ENCODE measurements at regions not wholly inside any gene's neighbourhood (a gene's known extent, or its start where the extent isn't known, plus 50 kb on each side); places are given as distances from the start of the nearest gene placed in this dataset.
"Not testable (repeated sequence)": the region's sequence is repeated elsewhere in the genome, so short reads cannot be mapped to it uniquely, and the experiment has no call there.

- POLR2A ChIA-PET = no interaction called here
- H3K9me3 Mint-ChIP-seq = peaks cover 0 to 14% (median 0%) of the 10 kb centered on the region in 9 donors
- no peaks in the 10 kb centered on the region for H3K4me1 Mint-ChIP-seq
- no peak overlapping the region for H3K27ac Mint-ChIP-seq
- DNase-seq (no peak), ATAC-seq (no peak)
- no peak overlapping the region for H3K4me3 Mint-ChIP-seq
- no peaks in the 10 kb centered on the region for H3K36me3 Mint-ChIP-seq
- no peaks in the 10 kb centered on the region for H3K27me3 Mint-ChIP-seq
Measured at GRCh38 chr3:145035682-145036081, 1064.1 kb downstream of the DIPK2A start.

- H3K27me3 Mint-ChIP-seq, H3K4me1 Mint-ChIP-seq, H3K4me3 Mint-ChIP-seq, H3K27ac Mint-ChIP-seq, POLR2A ChIA-PET, DNase-seq, ATAC-seq, H3K9me3 Mint-ChIP-seq, H3K36me3 Mint-ChIP-seq: not testable (repeated sequence)
Measured at GRCh38 chr3:145054055-145054454, 1082.4 kb downstream of the DIPK2A start.

- H3K27me3 Mint-ChIP-seq = no peaks in the 10 kb centered on the region
- peaks cover 0 to 7% (median 2%) of the 10 kb centered on the region in 9 donors for H3K9me3 Mint-ChIP-seq
- no peak overlapping the region for H3K27ac Mint-ChIP-seq
- POLR2A ChIA-PET = no interaction called here
- no peaks in the 10 kb centered on the region for H3K4me1 Mint-ChIP-seq
- DNase-seq (no peak), ATAC-seq (no peak)
- H3K4me3 Mint-ChIP-seq = no peak overlapping the region
- H3K36me3 Mint-ChIP-seq = no peaks in the 10 kb centered on the region
Measured at GRCh38 chr3:145055375-145056076, 1083.9 kb downstream of the DIPK2A start.

- Mint-ChIP-seq H3K27me3 (no peaks in the 10 kb centered on the region), H3K27ac (no peak overlapping the region), H3K9me3 (peaks cover 0 to 28% (median 11%) of the 10 kb centered on the region in 9 donors), H3K36me3 (peaks cover 0 to 6% (median 0%) of the 10 kb centered on the region in 3 donors), H3K4me1 (no peaks in the 10 kb centered on the region), H3K4me3 (no peak overlapping the region)
- DNase-seq = no peak
- no peak for ATAC-seq
- POLR2A ChIA-PET = no interaction called here
Measured at GRCh38 chr3:145058483-145058882, 1086.9 kb downstream of the DIPK2A start.

- peaks cover 0 to 34% (median 13%) of the 10 kb centered on the region in 9 donors for H3K9me3 Mint-ChIP-seq
- ATAC-seq = no peak
- POLR2A ChIA-PET = no interaction called here
Measured at GRCh38 chr3:145063616-145064015, 1092.0 kb downstream of the DIPK2A start.

GRCh38 chr3:145070795-145071194, 1090.2 kb downstream of the PLOD2 start:
- POLR2A ChIA-PET = no interaction called here
- DNase-seq (no peak), ATAC-seq (no peak)
- Mint-ChIP-seq H3K27ac (no peak overlapping the region), H3K27me3 (no peaks in the 10 kb centered on the region), H3K4me3 (no peak overlapping the region), H3K36me3 (no peaks in the 10 kb centered on the region), H3K4me1 (no peaks in the 10 kb centered on the region), H3K9me3 (peaks cover 0 to 6% (median 2%) of the 10 kb centered on the region in 9 donors)

More at GRCh38 chr3:145063616-145064015, 1092.0 kb downstream of the DIPK2A start:
- DNase-seq = no peak
- Mint-ChIP-seq H3K27ac (no peak overlapping the region), H3K4me1 (no peaks in the 10 kb centered on the region), H3K36me3 (peaks cover 0 to 12% (median 0%) of the 10 kb centered on the region in 3 donors), H3K4me3 (no peak overlapping the region), H3K27me3 (no peaks in the 10 kb centered on the region)

- no peaks in the 10 kb centered on the region for H3K36me3 Mint-ChIP-seq
- POLR2A ChIA-PET = no interaction called here
- no peaks in the 10 kb centered on the region for H3K27me3 Mint-ChIP-seq
- no peaks in the 10 kb centered on the region for H3K4me1 Mint-ChIP-seq
- no peak overlapping the region for H3K27ac Mint-ChIP-seq
- H3K9me3 Mint-ChIP-seq = peaks cover 0 to 5% (median 0%) of the 10 kb centered on the region in 9 donors
- no peak for DNase-seq
- no peak overlapping the region for H3K4me3 Mint-ChIP-seq
- ATAC-seq = no peak
Measured at GRCh38 chr3:145079436-145079835, 1081.5 kb downstream of the PLOD2 start.

- H3K4me1 Mint-ChIP-seq = peaks cover 0 to 2% (median 0%) of the 10 kb centered on the region in 4 donors
- peaks cover 0 to 4% (median 0%) of the 10 kb centered on the region in 5 donors for H3K27me3 Mint-ChIP-seq
- POLR2A ChIA-PET = no interaction called here
- no peak for DNase-seq
- H3K4me3 Mint-ChIP-seq = no peak overlapping the region
- peaks cover 0 to 7% (median 0%) of the 10 kb centered on the region in 9 donors for H3K9me3 Mint-ChIP-seq
- ATAC-seq = no peak
- no peak overlapping the region for H3K27ac Mint-ChIP-seq
- H3K36me3 Mint-ChIP-seq = no peaks in the 10 kb centered on the region
Measured at GRCh38 chr3:145087038-145087437, 1073.9 kb downstream of the PLOD2 start.

GRCh38 chr3:145088917-145089316, 1072.1 kb downstream of the PLOD2 start:
- Mint-ChIP-seq H3K9me3 (peaks cover 0 to 8% (median 0%) of the 10 kb centered on the region in 9 donors), H3K4me3 (no peak overlapping the region), H3K4me1 (peaks cover 0 to 2% (median 0%) of the 10 kb centered on the region in 4 donors), H3K27me3 (peaks cover 0 to 4% (median 0%) of the 10 kb centered on the region in 5 donors), H3K36me3 (no peaks in the 10 kb centered on the region), H3K27ac (no peak overlapping the region)
- POLR2A ChIA-PET = no interaction called here
- no peak for ATAC-seq
- DNase-seq = no peak

GRCh38 chr3:145089337-145089736, 1071.6 kb downstream of the PLOD2 start:
- DNase-seq (no peak), ATAC-seq (no peak)
- H3K9me3 Mint-ChIP-seq = peaks cover 0 to 10% (median 0%) of the 10 kb centered on the region in 9 donors
- H3K4me1 Mint-ChIP-seq = peaks cover 0 to 2% (median 0%) of the 10 kb centered on the region in 4 donors
- H3K4me3 Mint-ChIP-seq = no peak overlapping the region
- no peak overlapping the region for H3K27ac Mint-ChIP-seq
- H3K36me3 Mint-ChIP-seq = no peaks in the 10 kb centered on the region
- H3K27me3 Mint-ChIP-seq = peaks cover 0 to 4% (median 0%) of the 10 kb centered on the region in 5 donors
- POLR2A ChIA-PET = no interaction called here

GRCh38 chr3:145094355-145094941, 1066.5 kb downstream of the PLOD2 start:
- H3K36me3 Mint-ChIP-seq = no peaks in the 10 kb centered on the region
- no peaks in the 10 kb centered on the region for H3K4me1 Mint-ChIP-seq
- no peak overlapping the region for H3K27ac Mint-ChIP-seq
- no peaks in the 10 kb centered on the region for H3K27me3 Mint-ChIP-seq
- no peak overlapping the region for H3K4me3 Mint-ChIP-seq
- H3K9me3 Mint-ChIP-seq = peaks cover 0 to 10% (median 0%) of the 10 kb centered on the region in 9 donors
- POLR2A ChIA-PET = no interaction called here
- no peak for DNase-seq
- no peak for ATAC-seq

GRCh38 chr3:145111141-145111540, 1049.8 kb downstream of the PLOD2 start:
- H3K4me3 Mint-ChIP-seq, ATAC-seq, H3K27me3 Mint-ChIP-seq, H3K27ac Mint-ChIP-seq, H3K36me3 Mint-ChIP-seq, POLR2A ChIA-PET, H3K4me1 Mint-ChIP-seq, DNase-seq: not testable (repeated sequence)
- peaks cover 0 to 29% (median 4%) of the 10 kb centered on the region in 9 donors for H3K9me3 Mint-ChIP-seq

GRCh38 chr3:145116769-145117168, 1044.2 kb downstream of the PLOD2 start:
- Mint-ChIP-seq H3K27me3 (peaks cover 0 to 5% (median 0%) of the 10 kb centered on the region in 5 donors), H3K36me3 (no peaks in the 10 kb centered on the region)

More at GRCh38 chr3:145116769-145117168, 1044.2 kb downstream of the PLOD2 start:
- POLR2A ChIA-PET = no interaction called here
- DNase-seq = no peak
- ATAC-seq = no peak
- H3K4me1 Mint-ChIP-seq = no peaks in the 10 kb centered on the region
- no peak overlapping the region for H3K4me3 Mint-ChIP-seq
- no peak overlapping the region for H3K27ac Mint-ChIP-seq
- peaks cover 0 to 39% (median 0%) of the 10 kb centered on the region in 9 donors for H3K9me3 Mint-ChIP-seq

All from naive thymus-derived CD8-positive, alpha-beta T cell (primary cell).